ENCODE measurements at regions not wholly inside any gene's neighbourhood (a gene's known extent, or its start where the extent isn't known, plus 50 kb on each side); places are given as distances from the start of the nearest gene placed in this dataset.

- Histone ChIP-seq H3K4me3 (ENCODE audit: insufficient read depth, low read depth, low read length) (no peak overlapping the region), H3K36me3 (ENCODE audit: insufficient read depth, low read length) (no peaks in the 10 kb centered on the region), H3K9me3 (ENCODE audit: insufficient read depth, low read depth, low read length) (no peaks in the 10 kb centered on the region), H3K9ac (ENCODE audit: low read length) (no peak overlapping the region), H3K27me3 (ENCODE audit: insufficient read depth, low read length) (no peaks in the 10 kb centered on the region), H3K27ac (ENCODE audit: low read depth, low read length) (no peak overlapping the region), H3K4me2 (ENCODE audit: low read length) (no peak overlapping the region), H4K20me1 (ENCODE audit: insufficient read depth, low read length) (no peaks in the 10 kb centered on the region), H3K4me1 (ENCODE audit: insufficient read depth, low read length) (no peaks in the 10 kb centered on the region), H2AFZ (ENCODE audit: low read depth, low read length) (no peak overlapping the region), H3K79me2 (ENCODE audit: insufficient read depth, low read length) (no peaks in the 10 kb centered on the region)
- peaks cover 6% of the 10 kb centered on the region for H3K27me3 Mint-ChIP-seq (ENCODE audit: low read depth, unreplicated experiment)
- H3K4me3 Mint-ChIP-seq (ENCODE audit: unreplicated experiment): no peak overlapping the region
- no peaks in the 10 kb centered on the region for H3K36me3 Mint-ChIP-seq (ENCODE audit: low read depth, unreplicated experiment)
- no peak for DNase-seq (ENCODE audit: low read depth)
- FAIRE-seq: no peak
- H3K4me1 Mint-ChIP-seq (ENCODE audit: low read depth, unreplicated experiment): no peaks in the 10 kb centered on the region
- H3K27ac Mint-ChIP-seq (ENCODE audit: unreplicated experiment): no peak overlapping the region
- TF ChIP-seq EZH2 (IDR thresholded peaks at IDR 0.05; ENCODE audit: insufficient read depth, low read length) (no peak), CTCF (IDR thresholded peaks at IDR 0.05; ENCODE audit: insufficient read depth, low read depth, low read length) (no peak)
- H3K9me3 Mint-ChIP-seq (ENCODE audit: unreplicated experiment): no peaks in the 10 kb centered on the region
These were observed 385.2 kb downstream of the EPHA4 start for GRCh38 chr2:221186873-221187272.

- H3K4me1 ChIP-seq (ENCODE audit: insufficient read depth, low read length): no peaks in the 10 kb centered on the region
- no peaks in the 10 kb centered on the region for H3K36me3 Mint-ChIP-seq (ENCODE audit: low read depth, unreplicated experiment)
- no peak overlapping the region for H3K4me3 Mint-ChIP-seq (ENCODE audit: unreplicated experiment)
- no peak for TF ChIP-seq EZH2 (IDR thresholded peaks at IDR 0.05; ENCODE audit: insufficient read depth, low read length)
- no peak for TF ChIP-seq CTCF (IDR thresholded peaks at IDR 0.05; ENCODE audit: insufficient read depth, low read depth, low read length)
- H3K79me2 ChIP-seq (ENCODE audit: insufficient read depth, low read length): no peaks in the 10 kb centered on the region
- H4K20me1 ChIP-seq (ENCODE audit: insufficient read depth, low read length): no peaks in the 10 kb centered on the region
- H3K27ac Mint-ChIP-seq (ENCODE audit: unreplicated experiment): no peak overlapping the region
- DNase-seq (ENCODE audit: low read depth): no peak
- H3K9me3 Mint-ChIP-seq (ENCODE audit: unreplicated experiment): peaks cover 2% of the 10 kb centered on the region
- H3K4me1 Mint-ChIP-seq (ENCODE audit: low read depth, unreplicated experiment): no peaks in the 10 kb centered on the region
- H2AFZ ChIP-seq (ENCODE audit: low read depth, low read length): peak overlapping the region; percentile 25
- H3K4me2 ChIP-seq (ENCODE audit: low read length): no peak overlapping the region
- no peak overlapping the region for H3K27ac ChIP-seq (ENCODE audit: low read depth, low read length)
- H3K4me3 ChIP-seq (ENCODE audit: insufficient read depth, low read depth, low read length): no peak overlapping the region
- no peaks in the 10 kb centered on the region for H3K36me3 ChIP-seq (ENCODE audit: insufficient read depth, low read length)
- H3K27me3 Mint-ChIP-seq (ENCODE audit: low read depth, unreplicated experiment): peaks cover 6% of the 10 kb centered on the region
- H3K27me3 ChIP-seq (ENCODE audit: insufficient read depth, low read length): no peaks in the 10 kb centered on the region
- no peak overlapping the region for H3K9ac ChIP-seq (ENCODE audit: low read length)
- H3K9me3 ChIP-seq (ENCODE audit: insufficient read depth, low read depth, low read length): no peaks in the 10 kb centered on the region
- FAIRE-seq: no peak
These were observed 382.6 kb downstream of the EPHA4 start for GRCh38 chr2:221189431-221190067.

- Histone ChIP-seq H3K9ac (ENCODE audit: low read length) (no peak overlapping the region), H3K4me1 (ENCODE audit: insufficient read depth, low read length) (no peaks in the 10 kb centered on the region), H4K20me1 (ENCODE audit: insufficient read depth, low read length) (no peaks in the 10 kb centered on the region), H3K79me2 (ENCODE audit: insufficient read depth, low read length) (no peaks in the 10 kb centered on the region), H3K36me3 (ENCODE audit: insufficient read depth, low read length) (no peaks in the 10 kb centered on the region), H3K4me3 (ENCODE audit: insufficient read depth, low read depth, low read length) (no peak overlapping the region), H3K9me3 (ENCODE audit: insufficient read depth, low read depth, low read length) (no peaks in the 10 kb centered on the region), H3K27ac (ENCODE audit: low read depth, low read length) (no peak overlapping the region), H3K27me3 (ENCODE audit: insufficient read depth, low read length) (no peaks in the 10 kb centered on the region), H3K4me2 (ENCODE audit: low read length) (no peak overlapping the region), H2AFZ (ENCODE audit: low read depth, low read length) (no peak overlapping the region)
- H3K9me3 Mint-ChIP-seq (ENCODE audit: unreplicated experiment): peaks cover 2% of the 10 kb centered on the region
- no peak overlapping the region for H3K27ac Mint-ChIP-seq (ENCODE audit: unreplicated experiment)
- DNase-seq (ENCODE audit: low read depth): no peak
- no peaks in the 10 kb centered on the region for H3K36me3 Mint-ChIP-seq (ENCODE audit: low read depth, unreplicated experiment)
- H3K4me3 Mint-ChIP-seq (ENCODE audit: unreplicated experiment): no peak overlapping the region
- FAIRE-seq: no peak
- TF ChIP-seq EZH2 (IDR thresholded peaks at IDR 0.05; ENCODE audit: insufficient read depth, low read length) (no peak), CTCF (IDR thresholded peaks at IDR 0.05; ENCODE audit: insufficient read depth, low read depth, low read length) (no peak)
- peaks cover 2% of the 10 kb centered on the region for H3K4me1 Mint-ChIP-seq (ENCODE audit: low read depth, unreplicated experiment)
- no peaks in the 10 kb centered on the region for H3K27me3 Mint-ChIP-seq (ENCODE audit: low read depth, unreplicated experiment)
These were observed 376.3 kb downstream of the EPHA4 start for GRCh38 chr2:221195829-221196228.
